NCI-H524 (cell line): ENCODE measurements at regions not wholly inside any gene's neighbourhood (a gene's known extent, or its start where the extent isn't known, plus 50 kb on each side); places are given as distances from the start of the nearest gene placed in this dataset.
A peak's percentile ranks its signal among the peaks of the same experiment; 100 is the strongest.
"Not testable (repeated sequence)": the region's sequence is repeated elsewhere in the genome, so short reads cannot be mapped to it uniquely, and the experiment has no call there.

ENCODE experiments used
- DNase-seq, 2 experiments: peaks; one replicate each; lab custom pipeline; 2025; lab: John Stamatoyannopoulos, UW

DNA sequence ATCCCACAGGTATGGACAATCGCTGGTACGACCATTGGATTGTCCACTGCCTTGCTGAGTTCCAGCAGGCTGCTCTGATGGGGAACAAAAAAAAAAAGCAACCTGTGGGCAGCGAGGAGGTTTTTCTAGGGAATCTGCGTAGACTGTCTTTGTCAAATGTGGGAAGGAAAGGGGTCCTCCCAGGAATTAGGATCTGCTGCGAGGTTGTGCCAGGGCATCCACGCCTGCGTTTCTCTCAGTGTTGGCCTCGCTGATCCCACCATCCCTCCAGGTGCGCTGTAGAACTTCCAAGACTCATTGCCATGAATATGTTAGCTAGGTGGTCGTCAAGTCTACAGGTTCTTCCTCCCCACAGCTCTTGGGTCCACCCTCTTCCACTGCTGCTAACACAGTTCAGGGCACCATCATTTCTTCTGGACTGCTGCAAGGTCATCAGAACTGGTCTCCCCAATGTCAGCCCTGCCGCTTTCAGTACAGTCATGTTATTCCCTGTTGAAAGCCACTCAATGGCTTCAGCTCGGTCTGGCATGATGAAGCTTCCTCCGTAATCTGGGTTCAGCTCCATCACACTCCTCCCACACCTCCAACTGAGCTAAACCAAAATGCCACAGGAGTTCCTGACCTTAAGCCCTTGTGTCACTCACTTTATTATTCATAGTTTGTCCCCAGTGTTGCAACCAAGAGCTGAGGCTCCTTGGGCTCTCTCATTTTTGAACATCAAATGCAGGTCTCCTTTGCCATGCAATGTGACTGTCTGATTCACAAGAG lies 79.5 kb upstream of the DMRT1 start:
- DNase-seq, result no peak

- DNase-seq, result no peak
These were observed 77.8 kb upstream of the DMRT1 start for GRCh38 chr9:763692-764091.

DNA sequence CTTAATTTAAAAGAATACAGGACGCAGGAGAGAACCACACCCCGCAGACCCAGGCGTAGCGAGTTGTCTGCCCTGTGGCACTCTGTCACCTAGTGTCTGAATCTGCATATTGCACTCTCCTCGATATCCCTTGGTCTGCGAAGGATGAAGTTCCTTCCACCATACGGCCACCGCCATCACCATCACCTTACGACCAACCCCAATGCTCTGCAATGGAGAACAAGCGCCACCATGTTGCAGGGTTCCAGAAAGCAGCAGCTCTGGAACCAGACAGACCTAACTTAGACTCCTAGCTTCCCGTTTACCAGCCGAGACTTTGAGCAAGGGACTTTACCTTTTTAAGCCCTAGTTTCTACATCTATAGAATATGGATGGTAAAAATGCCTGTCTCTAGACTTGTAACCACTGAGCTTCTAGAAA lies 77.4 kb upstream of the DMRT1 start:
- peak; percentile 79 to 90 for DNase-seq

- DNase-seq, result no peak
These were observed 76.5 kb upstream of the DMRT1 start for GRCh38 chr9:764986-765385.

GRCh38 chr9:767061-767561 lies 74.4 kb upstream of the DMRT1 start:
- not testable (repeated sequence) for DNase-seq

DNA sequence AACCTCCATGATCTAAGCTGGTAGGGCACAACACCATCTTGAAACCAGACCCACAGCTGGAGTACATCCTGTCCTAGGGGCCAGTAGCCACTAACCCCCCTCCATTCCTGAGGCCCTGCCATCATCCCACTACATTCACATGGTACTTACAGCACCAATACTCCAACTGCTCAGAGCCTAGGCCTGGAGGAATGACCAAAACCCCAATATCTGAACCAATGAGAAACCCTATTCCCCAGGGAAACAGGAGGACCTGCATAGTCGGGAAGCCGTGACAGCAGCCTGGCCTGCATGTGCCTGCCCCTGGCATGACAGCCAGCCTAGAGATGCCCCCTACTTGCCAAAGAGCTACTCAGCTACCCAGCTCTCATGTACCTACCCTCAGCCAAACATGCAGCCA lies 65.4 kb upstream of the DMRT1 start:
- DNase-seq, result no peak

DNA sequence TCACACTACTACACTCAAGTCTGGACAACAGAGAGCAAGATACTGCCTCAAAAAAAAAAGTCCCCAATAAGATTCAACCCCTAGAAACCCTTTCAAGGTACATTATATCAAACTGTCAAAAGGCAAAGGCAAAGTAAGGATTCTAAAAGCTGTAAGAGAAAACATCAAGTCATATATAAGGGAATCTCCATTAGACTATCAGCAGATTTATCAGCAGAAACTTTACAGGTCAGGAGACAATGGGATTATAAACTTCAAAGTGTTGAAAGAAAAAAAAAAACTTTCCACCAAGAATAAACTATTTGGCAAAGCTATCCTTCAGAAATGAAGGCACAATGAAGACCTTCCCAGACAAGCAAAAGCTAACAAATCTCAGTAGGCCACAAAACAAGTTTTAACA lies 63.5 kb upstream of the DMRT1 start:
- no peak for DNase-seq

- peak in 1 of 2 experiments; percentile 9 for DNase-seq
These were observed 57.3 kb upstream of the DMRT1 start for GRCh38 chr9:784202-784601.

GRCh38 chr9:784916-785315 lies 56.6 kb upstream of the DMRT1 start:
- no peak for DNase-seq

- no peak for DNase-seq
These were observed 55.5 kb upstream of the DMRT1 start for GRCh38 chr9:785997-786396.

GRCh38 chr9:786405-786804 lies 55.1 kb upstream of the DMRT1 start:
- DNase-seq, result no peak

GRCh38 chr9:788777-789176 lies 52.7 kb upstream of the DMRT1 start:
- no peak for DNase-seq
